Activated CD4-positive, CD25-positive, alpha-beta regulatory T cell (primary cell): ENCODE measurements at regions not wholly inside any gene's neighbourhood (a gene's known extent, or its start where the extent isn't known, plus 50 kb on each side); places are given as distances from the start of the nearest gene placed in this dataset.
"Not testable (repeated sequence)": the region's sequence is repeated elsewhere in the genome, so short reads cannot be mapped to it uniquely, and the experiment has no call there.

ENCODE experiments used
- DNase-seq, 4 experiments: peaks; one replicate each; lab custom pipeline; 2025; lab: John Stamatoyannopoulos, UW

GRCh38 chr2:146801886-146802285 lies 1042.9 kb upstream of the ACVR2A start:
- no peak for DNase-seq

DNA sequence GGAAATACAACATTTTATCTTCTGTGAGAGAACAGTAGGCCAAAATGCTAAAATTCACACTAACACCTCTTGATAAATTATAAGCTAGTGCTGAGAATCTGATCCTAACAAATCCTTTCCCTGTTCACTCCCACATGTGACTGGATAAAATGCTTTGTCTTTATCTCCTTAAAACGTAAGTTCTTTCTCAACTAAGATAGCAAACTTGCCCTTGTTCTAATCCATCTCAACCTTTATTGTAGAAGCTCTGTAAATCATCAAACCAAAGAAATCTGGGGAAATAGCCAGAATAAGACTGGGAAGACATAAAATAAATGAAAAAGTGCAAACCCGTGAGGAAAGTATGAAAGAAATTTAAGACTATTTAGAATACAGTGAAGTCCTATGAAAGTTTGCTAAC lies 1058.4 kb upstream of the ACVR2A start:
- no peak for DNase-seq

DNA sequence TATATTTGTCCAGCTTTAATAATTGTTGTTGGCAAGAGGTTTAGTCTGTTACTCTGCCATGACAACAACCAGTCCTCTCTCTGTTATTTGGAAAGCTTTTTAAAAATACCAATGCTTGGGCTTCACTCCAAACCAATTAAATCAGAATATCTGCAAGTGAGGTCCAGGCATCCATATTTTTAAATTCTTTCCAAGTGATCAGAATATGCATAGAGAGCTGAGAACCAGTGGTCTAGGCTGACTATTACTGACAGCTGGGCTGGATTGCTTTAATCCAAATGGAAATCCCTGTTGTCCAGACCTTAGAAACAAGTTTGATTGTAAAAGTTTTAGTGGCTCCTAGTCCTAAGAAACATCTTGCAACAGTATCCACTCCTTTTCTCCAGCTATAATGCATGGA lies 1059.7 kb upstream of the ACVR2A start:
- DNase-seq, result no peak

DNA sequence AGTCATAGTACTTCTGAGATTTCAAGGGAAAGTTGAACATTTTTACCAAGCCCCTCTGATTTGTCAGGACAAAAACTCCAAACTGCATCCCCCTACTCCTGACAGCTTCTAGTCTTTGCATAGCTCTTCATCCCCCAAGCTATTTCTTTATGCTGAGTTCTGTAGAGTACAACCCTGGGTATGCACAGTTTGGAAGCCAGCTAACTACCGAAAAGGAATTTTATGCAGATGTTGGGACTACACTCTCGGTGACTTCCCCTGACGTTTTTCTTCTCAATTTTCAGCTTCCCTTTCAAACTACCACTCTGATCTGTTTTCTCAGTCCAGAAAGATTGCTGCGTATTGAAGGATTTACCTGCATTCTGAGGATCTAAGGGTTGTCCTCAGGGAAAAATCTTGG lies 1060.2 kb upstream of the ACVR2A start:
- DNase-seq, result no peak

- no peak for DNase-seq
Measured at GRCh38 chr2:146777181-146777580, 1067.6 kb upstream of the ACVR2A start.

DNA sequence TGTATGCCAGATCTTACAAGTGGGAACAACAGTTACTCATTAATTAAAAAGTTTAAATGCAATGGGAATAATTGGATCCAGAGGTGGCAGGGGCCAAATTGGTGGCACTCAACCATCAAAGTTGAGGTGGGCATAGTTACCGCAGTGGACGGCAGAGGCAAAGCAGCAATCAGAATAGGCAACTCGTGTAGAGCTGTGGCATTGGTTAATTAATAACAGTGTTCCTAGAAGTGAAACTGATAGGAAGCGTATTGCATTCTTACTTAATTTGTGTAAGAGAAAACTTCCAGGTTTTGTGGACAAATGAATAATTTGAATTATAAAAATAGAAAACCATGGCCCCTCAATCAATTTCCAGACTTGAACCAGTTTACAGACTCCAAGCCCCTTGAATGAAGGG lies 1068.2 kb upstream of the ACVR2A start:
- DNase-seq, result no peak

DNA sequence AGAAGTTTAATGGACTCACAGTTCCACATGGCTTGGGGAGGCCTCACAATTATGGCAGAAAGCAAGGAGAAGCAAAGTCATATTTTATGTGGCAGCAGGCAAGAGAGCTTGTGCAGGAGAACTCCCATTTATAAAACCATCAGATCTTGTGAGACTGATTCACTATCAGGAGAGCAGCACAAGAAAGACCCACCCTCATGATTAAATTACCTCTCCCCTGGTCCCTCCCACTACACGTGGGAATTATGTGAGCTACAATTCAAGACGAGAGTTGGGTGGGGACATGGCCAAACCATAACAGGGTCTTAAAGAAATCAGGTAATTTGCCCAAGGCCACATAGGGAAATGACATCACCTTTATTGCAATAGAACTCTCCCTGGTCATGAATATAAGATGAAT lies 1073.3 kb upstream of the ACVR2A start:
- no peak for DNase-seq

DNA sequence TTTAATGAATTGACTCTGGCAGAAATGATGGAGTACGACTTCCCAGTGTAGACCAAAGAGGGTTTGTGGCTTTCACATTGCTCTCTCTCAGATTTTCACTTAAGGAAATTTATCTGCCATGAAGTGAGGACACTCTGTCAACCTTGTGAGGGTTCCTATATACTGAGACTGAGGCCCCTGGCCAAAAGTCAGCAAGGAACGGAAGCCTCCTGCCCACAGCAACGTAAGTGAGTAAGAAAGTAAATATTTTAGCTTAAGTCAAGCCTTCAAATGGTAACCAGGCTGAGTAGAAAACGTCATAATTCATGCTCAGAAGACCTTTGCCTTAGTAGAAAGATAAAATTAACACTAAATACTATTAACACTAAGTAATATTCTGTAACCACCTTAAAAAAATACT lies 1080.5 kb upstream of the ACVR2A start:
- DNase-seq, result no peak

DNA sequence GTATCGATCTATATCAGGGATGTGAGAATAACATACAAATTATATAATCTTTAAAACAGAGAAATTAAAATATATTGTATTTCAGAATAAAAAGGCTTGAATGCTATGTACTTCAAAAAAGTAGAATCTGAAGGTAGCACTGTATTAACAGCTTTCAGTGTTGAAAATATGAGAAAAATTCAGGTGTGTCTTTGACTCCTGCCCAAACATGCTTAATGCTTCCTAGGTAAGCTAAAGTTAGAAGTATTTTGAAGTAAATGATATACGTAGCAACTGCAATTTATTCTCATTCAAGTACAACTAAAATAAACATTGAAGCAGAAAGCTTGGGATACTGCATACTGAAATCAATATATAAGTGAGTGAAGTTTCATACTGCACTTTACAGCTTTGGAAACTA lies 1082.0 kb upstream of the ACVR2A start:
- no peak for DNase-seq

DNA sequence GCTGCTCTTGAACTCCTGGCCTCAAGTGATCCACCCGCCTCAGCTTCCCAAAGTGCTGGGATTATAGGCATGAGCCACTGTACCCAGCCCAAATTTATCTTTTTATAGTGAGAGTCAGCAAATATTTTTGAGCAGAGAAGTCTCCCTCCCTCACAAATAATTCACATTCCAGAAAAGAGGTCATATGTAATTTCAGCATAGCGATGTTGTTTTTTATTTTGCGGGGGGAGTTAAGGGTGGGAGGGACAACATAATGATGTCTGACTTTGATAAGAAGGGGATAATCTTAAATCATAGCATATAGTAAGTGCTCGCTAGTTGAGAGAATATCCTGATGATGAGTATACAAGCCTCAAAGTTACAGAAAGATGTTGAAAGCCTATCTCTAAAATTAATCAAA lies 1090.2 kb upstream of the ACVR2A start:
- no peak for DNase-seq

DNA sequence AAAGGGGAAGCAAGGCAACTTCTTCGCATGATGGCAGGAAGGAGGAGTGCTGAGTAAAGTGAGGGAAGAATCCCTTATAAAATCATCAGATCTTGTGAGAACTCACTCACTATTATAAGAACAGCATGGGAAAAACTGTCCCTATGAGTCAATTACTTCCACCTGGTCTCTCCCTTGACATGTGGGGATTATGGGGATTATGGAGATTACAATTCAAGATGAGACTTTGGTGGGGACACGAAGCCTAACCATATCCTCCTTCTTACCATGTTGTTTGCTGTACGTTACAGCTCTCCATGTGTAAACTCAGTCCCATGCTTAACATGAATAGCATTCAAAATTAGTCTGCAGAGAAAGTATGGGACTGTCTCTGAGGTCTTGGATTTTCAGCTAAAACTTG lies 1096.8 kb upstream of the ACVR2A start:
- no peak for DNase-seq

DNA sequence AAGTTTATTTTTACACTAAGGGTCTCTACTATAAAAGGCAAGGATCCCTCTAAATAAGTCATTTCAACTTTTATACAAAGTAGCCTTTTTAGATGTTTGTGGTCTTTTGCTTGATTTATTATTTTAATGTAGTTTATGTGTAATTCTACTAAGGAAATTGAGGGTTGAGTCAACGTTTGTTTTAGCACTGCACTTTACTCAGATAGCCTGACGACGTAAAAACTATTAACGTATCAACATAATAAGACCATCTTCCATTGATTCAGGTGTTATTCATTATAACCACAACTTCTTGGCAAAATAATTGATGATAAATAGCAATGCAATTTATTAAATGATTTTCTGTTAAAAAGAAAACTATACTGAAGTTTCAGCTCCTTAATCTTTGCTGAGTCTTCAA lies 1103.6 kb upstream of the ACVR2A start:
- DNase-seq, result no peak

DNA sequence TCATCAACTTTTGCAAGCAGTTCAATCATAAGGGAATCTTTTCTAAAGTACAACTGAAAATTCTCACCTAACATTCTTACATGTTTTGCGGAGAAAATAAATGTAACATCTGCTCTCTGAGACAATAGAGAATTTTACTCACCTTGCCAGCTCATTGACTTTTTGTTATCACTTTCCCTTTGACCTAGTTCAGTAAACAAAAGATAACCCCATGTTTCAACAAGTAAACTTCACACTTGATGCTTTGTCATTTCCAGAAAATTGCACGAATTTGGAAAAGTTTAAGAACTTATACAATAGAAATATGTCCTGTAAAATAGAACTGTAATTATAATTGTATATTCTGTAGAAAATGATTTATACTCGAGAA lies 1110.0 kb upstream of the ACVR2A start:
- no peak for DNase-seq

DNA sequence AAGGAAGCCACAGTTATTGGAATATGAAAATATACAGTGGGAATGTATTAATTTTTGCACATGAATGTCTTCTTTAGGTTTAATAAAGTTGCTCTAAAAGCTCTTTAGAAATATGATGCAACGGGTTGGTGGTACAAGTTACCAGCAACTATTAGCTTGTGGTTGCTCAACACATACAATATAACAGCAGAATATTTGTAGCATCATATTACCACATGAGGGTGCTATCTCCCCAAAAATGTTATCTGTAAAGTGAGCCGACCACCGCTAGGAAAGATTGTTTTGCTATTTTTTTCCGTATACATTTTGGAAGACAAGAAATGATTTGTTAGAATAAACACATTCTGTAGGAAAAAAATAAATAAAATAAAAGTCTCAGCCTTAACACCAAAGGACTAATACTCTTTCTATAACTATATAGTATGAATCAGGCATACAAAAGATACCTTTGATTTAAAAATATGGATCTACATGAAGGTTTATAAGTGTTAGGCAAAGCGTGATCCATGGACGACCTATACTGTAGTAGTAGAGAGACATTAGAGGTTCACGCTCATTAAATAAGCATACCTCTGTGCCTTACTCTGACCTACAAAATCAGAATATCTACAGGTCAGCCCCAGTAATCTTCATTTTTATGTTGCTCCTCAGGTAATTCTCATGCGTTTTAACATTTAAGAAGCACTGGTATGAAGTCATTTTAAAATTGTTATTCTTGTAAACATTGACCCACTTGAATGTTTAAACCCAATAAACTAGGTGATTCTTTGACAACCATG lies 1110.6 kb upstream of the ACVR2A start:
- no peak for DNase-seq

DNA sequence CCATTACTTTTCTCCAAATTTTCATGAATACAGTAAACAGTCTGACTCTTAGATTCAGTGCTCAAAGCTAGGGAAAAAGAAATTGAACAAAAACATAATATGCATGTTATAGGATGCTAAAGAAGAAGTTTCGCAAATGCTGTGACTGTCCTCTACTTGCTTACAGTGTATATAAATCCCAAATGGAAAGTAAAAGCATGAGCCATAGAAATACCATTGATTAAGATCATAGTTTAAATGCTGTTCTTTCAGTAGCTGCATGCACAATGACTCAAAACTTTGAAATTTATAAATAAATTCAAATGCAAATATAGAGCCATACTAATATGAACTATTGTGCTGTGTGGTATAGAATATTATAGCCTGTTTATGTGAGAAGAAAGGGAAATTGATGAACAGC lies 1113.9 kb upstream of the ACVR2A start:
- DNase-seq, result no peak

DNA sequence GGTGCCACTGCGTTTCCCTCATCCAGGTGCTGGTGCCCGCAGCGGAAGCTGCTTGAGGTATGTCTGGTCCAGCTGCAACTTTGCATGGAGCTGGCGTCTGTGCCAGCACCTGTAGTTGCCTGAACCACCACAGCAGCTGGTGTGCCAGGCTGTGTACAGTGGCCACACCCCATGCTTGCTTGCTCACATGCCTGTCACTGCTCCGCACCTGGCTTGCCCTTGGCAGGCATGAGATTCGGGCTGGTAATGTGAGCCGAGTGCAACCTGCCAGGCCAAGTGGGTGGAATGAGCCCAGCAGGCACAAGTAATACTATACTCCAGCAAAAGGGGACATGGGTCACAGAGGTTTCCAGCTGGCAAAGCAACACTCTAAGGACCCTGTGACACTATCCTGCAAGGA lies 1123.3 kb upstream of the ACVR2A start:
- DNase-seq, result no peak

GRCh38 chr2:146720170-146720569 lies 1124.7 kb upstream of the ACVR2A start:
- no peak for DNase-seq

DNA sequence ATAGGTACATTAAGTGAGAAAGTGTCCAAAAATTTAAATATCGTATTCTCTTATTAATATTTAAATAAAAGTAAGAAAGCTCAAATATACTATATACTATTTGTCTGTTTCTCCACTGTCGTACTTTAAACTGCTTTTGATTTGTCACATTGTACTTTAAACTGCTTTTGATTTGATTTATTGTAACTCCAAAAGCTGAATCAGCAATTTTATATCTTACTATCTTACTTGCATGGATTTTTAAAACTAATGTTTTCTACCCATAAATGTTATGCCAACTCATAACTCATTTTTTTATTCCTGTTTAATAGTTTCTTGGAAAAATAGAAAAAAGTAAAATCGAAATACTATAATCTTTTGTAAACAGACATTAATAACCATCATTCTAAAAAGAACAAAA lies 1128.2 kb upstream of the ACVR2A start:
- DNase-seq, result no peak

GRCh38 chr2:146709004-146709403 lies 1135.8 kb upstream of the ACVR2A start:
- DNase-seq, result no peak

GRCh38 chr2:146701183-146701582 lies 1143.6 kb upstream of the ACVR2A start:
- no peak for DNase-seq

- no peak for DNase-seq
Measured at GRCh38 chr2:146697307-146697706, 1147.5 kb upstream of the ACVR2A start.

GRCh38 chr2:146696787-146697186 lies 1148.0 kb upstream of the ACVR2A start:
- not testable (repeated sequence) for DNase-seq

DNA sequence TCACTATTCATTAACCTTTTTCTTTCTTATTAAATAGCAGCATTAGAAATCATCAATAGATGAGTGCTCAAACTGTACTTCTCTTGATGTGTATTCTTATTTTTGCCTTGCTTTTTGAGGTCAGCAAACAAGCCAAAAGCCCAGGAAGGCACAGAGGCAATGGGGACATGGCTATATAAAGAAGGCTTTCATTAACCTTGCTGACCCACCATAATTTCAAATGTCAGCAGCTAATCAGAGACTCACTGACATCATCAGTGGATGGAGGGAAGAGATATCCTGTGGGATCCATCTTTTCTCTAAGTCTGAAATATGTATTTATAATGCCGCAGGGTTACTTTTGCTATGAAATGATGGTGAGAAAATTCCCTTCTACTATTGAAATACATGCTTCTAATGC lies 1162.8 kb upstream of the ACVR2A start:
- no peak for DNase-seq

GRCh38 chr2:146678516-146678915 lies 1166.3 kb upstream of the ACVR2A start:
- DNase-seq, result no peak

GRCh38 chr2:146677280-146677679 lies 1167.5 kb upstream of the ACVR2A start:
- DNase-seq, result no peak
